ENCODE measurements at regions not wholly inside any gene's neighbourhood (a gene's known extent, or its start where the extent isn't known, plus 50 kb on each side); places are given as distances from the start of the nearest gene placed in this dataset.
A peak's percentile ranks its signal among the peaks of the same experiment; 100 is the strongest.

- ATAC-seq (peak; percentile 96 to 99), DNase-seq (ENCODE audit: low spot score) (peak; percentile 68)
- peak overlapping the region; percentile 64 for H3K4me3 Mint-ChIP-seq
- no peaks in the 10 kb centered on the region for H3K36me3 Mint-ChIP-seq
- no peaks in the 10 kb centered on the region for H3K9me3 Mint-ChIP-seq
- H3K27ac Mint-ChIP-seq, result peak overlapping the region; percentile 15 to 65
- peaks cover 16% of the 10 kb centered on the region in 2 donors for H3K4me1 Mint-ChIP-seq (ENCODE audit: low read depth in 2 of 2)
- no peaks in the 10 kb centered on the region for H3K27me3 Mint-ChIP-seq
These were observed 93.0 kb upstream of the LPP start for GRCh38 chr3:188060840-188061544.

GRCh38 chr3:188062216-188062615, 91.7 kb upstream of the LPP start:
- H3K9me3 Mint-ChIP-seq, result no peaks in the 10 kb centered on the region
- no peak for ATAC-seq

GRCh38 chr3:188064831-188065493, 89.0 kb upstream of the LPP start:
- H3K9me3 Mint-ChIP-seq, result no peaks in the 10 kb centered on the region
- H3K27me3 Mint-ChIP-seq, result no peaks in the 10 kb centered on the region
- ATAC-seq, result no peak
- H3K36me3 Mint-ChIP-seq, result no peaks in the 10 kb centered on the region
- H3K4me1 Mint-ChIP-seq (ENCODE audit: low read depth in 2 of 2), result peaks cover 16 to 18% of the 10 kb centered on the region in 2 donors
- no peak overlapping the region for H3K4me3 Mint-ChIP-seq
- no peak for DNase-seq (ENCODE audit: low spot score)
- peak overlapping the region in 1 of 2 donors; percentile 59 for H3K27ac Mint-ChIP-seq

More at GRCh38 chr3:188062216-188062615, 91.7 kb upstream of the LPP start:
- Mint-ChIP-seq H3K36me3 (no peaks in the 10 kb centered on the region), H3K4me3 (no peak overlapping the region), H3K4me1 (ENCODE audit: low read depth in 2 of 2) (peaks cover 16 to 18% of the 10 kb centered on the region in 2 donors), H3K27me3 (no peaks in the 10 kb centered on the region), H3K27ac (peak overlapping the region; percentile 15 to 65)
- DNase-seq (ENCODE audit: low spot score), result no peak

GRCh38 chr3:188066141-188066540, 87.8 kb upstream of the LPP start:
- Mint-ChIP-seq H3K36me3 (no peaks in the 10 kb centered on the region), H3K4me1 (ENCODE audit: low read depth in 2 of 2) (peaks cover 5 to 11% of the 10 kb centered on the region in 2 donors), H3K9me3 (no peaks in the 10 kb centered on the region), H3K4me3 (no peak overlapping the region), H3K27ac (peak overlapping the region in 1 of 2 donors; percentile 50), H3K27me3 (no peaks in the 10 kb centered on the region)
- no peak for ATAC-seq
- no peak for DNase-seq (ENCODE audit: low spot score)

GRCh38 chr3:188067932-188068331, 86.0 kb upstream of the LPP start:
- Mint-ChIP-seq H3K27ac (peak overlapping the region in 1 of 2 donors; percentile 12), H3K4me3 (no peak overlapping the region), H3K9me3 (no peaks in the 10 kb centered on the region), H3K36me3 (no peaks in the 10 kb centered on the region), H3K27me3 (no peaks in the 10 kb centered on the region), H3K4me1 (ENCODE audit: low read depth in 2 of 2) (peaks cover 0 to 5% of the 10 kb centered on the region in 2 donors)
- no peak for DNase-seq (ENCODE audit: low spot score)
- ATAC-seq, result no peak

- no peaks in the 10 kb centered on the region for H3K9me3 Mint-ChIP-seq
- no peak for DNase-seq (ENCODE audit: low spot score)
- H3K27me3 Mint-ChIP-seq, result no peaks in the 10 kb centered on the region
- no peak overlapping the region for H3K4me3 Mint-ChIP-seq
- no peak for ATAC-seq
- peak overlapping the region in 1 of 2 donors; percentile 12 for H3K27ac Mint-ChIP-seq
- peaks cover 0 to 5% of the 10 kb centered on the region in 2 donors for H3K4me1 Mint-ChIP-seq (ENCODE audit: low read depth in 2 of 2)
- no peaks in the 10 kb centered on the region for H3K36me3 Mint-ChIP-seq
These were observed 85.6 kb upstream of the LPP start for GRCh38 chr3:188068342-188068741.

- ATAC-seq, result no peak
- Mint-ChIP-seq H3K4me3 (no peak overlapping the region), H3K27ac (no peak overlapping the region), H3K36me3 (no peaks in the 10 kb centered on the region), H3K9me3 (no peaks in the 10 kb centered on the region), H3K27me3 (no peaks in the 10 kb centered on the region), H3K4me1 (ENCODE audit: low read depth in 2 of 2) (no peaks in the 10 kb centered on the region)
- DNase-seq (ENCODE audit: low spot score), result no peak
These were observed 82.3 kb upstream of the LPP start for GRCh38 chr3:188071636-188072035.

- H3K9me3 Mint-ChIP-seq, result peaks cover 9% of the 10 kb centered on the region
- H3K4me1 Mint-ChIP-seq (ENCODE audit: low read depth in 2 of 2), result peaks cover 0 to 2% of the 10 kb centered on the region in 2 donors
- H3K27me3 Mint-ChIP-seq, result peaks cover 0 to 2% of the 10 kb centered on the region in 2 donors
- no peak for DNase-seq (ENCODE audit: low spot score)
- H3K36me3 Mint-ChIP-seq, result peaks cover 17% of the 10 kb centered on the region
- no peak overlapping the region for H3K27ac Mint-ChIP-seq
- H3K4me3 Mint-ChIP-seq, result no peak overlapping the region
- no peak for ATAC-seq
These were observed 77.8 kb upstream of the LPP start for GRCh38 chr3:188076176-188076575.

- no peak for DNase-seq (ENCODE audit: low spot score)
- Mint-ChIP-seq H3K36me3 (peaks cover 17% of the 10 kb centered on the region), H3K9me3 (peaks cover 9% of the 10 kb centered on the region), H3K27me3 (peaks cover 0 to 2% of the 10 kb centered on the region in 2 donors), H3K4me1 (ENCODE audit: low read depth in 2 of 2) (peaks cover 0 to 2% of the 10 kb centered on the region in 2 donors), H3K27ac (peak overlapping the region in 1 of 2 donors; percentile 29), H3K4me3 (no peak overlapping the region)
- no peak for ATAC-seq
These were observed 76.7 kb upstream of the LPP start for GRCh38 chr3:188077160-188077799.

- Mint-ChIP-seq H3K27ac (no peak overlapping the region), H3K27me3 (peaks cover 0 to 2% of the 10 kb centered on the region in 2 donors), H3K4me3 (no peak overlapping the region), H3K4me1 (ENCODE audit: low read depth in 2 of 2) (peaks cover 0 to 5% of the 10 kb centered on the region in 2 donors), H3K9me3 (peaks cover 9% of the 10 kb centered on the region), H3K36me3 (peaks cover 17% of the 10 kb centered on the region)
- no peak for ATAC-seq
- no peak for DNase-seq (ENCODE audit: low spot score)
These were observed 73.9 kb upstream of the LPP start for GRCh38 chr3:188080091-188080490.

GRCh38 chr3:188082031-188082430, 71.9 kb upstream of the LPP start:
- H3K27me3 Mint-ChIP-seq, result peaks cover 0 to 2% of the 10 kb centered on the region in 2 donors
- H3K4me3 Mint-ChIP-seq, result no peak overlapping the region
- peak overlapping the region in 1 of 2 donors; percentile 32 for H3K27ac Mint-ChIP-seq

GRCh38 chr3:188082450-188082849, 71.5 kb upstream of the LPP start:
- Mint-ChIP-seq H3K4me1 (ENCODE audit: low read depth in 2 of 2) (peaks cover 0 to 2% of the 10 kb centered on the region in 2 donors), H3K27ac (peak overlapping the region in 1 of 2 donors; percentile 32), H3K27me3 (peaks cover 0 to 2% of the 10 kb centered on the region in 2 donors), H3K36me3 (peaks cover 17% of the 10 kb centered on the region), H3K4me3 (no peak overlapping the region), H3K9me3 (peaks cover 2% of the 10 kb centered on the region)
- ATAC-seq (no peak), DNase-seq (ENCODE audit: low spot score) (no peak)

More at GRCh38 chr3:188082031-188082430, 71.9 kb upstream of the LPP start:
- Mint-ChIP-seq H3K4me1 (ENCODE audit: low read depth in 2 of 2) (peaks cover 0 to 5% of the 10 kb centered on the region in 2 donors), H3K9me3 (peaks cover 6% of the 10 kb centered on the region), H3K36me3 (peaks cover 17% of the 10 kb centered on the region)
- no peak for DNase-seq (ENCODE audit: low spot score)
- no peak for ATAC-seq

- H3K4me3 Mint-ChIP-seq, result no peak overlapping the region
- ATAC-seq, result no peak
These were observed 70.9 kb upstream of the LPP start for GRCh38 chr3:188083011-188083410.

More at GRCh38 chr3:188083011-188083410, 70.9 kb upstream of the LPP start:
- Mint-ChIP-seq H3K36me3 (peaks cover 17% of the 10 kb centered on the region), H3K27ac (peak overlapping the region in 1 of 2 donors; percentile 32), H3K4me1 (ENCODE audit: low read depth in 2 of 2) (peaks cover 0 to 2% of the 10 kb centered on the region in 2 donors), H3K9me3 (peaks cover 2% of the 10 kb centered on the region), H3K27me3 (peaks cover 0 to 2% of the 10 kb centered on the region in 2 donors)
- DNase-seq (ENCODE audit: low spot score), result no peak
